ENCODE measurements at regions not wholly inside any gene's neighbourhood (a gene's known extent, or its start where the extent isn't known, plus 50 kb on each side); places are given as distances from the start of the nearest gene placed in this dataset.
"Not testable (repeated sequence)": the region's sequence is repeated elsewhere in the genome, so short reads cannot be mapped to it uniquely, and the experiment has no call there.

GRCh38 chr18:1033092-1033491, 128.4 kb downstream of the ADCYAP1 start:
- not testable (repeated sequence) for TF ChIP-seq SUZ12 (IDR thresholded peaks at IDR 0.05); LEF1 (IDR thresholded peaks at IDR 0.05; ENCODE audit: borderline replicate concordance); ELF4 (IDR thresholded peaks at IDR 0.05); L3MBTL2 (conservative IDR thresholded peaks at IDR 0.05); TARDBP (IDR thresholded peaks at IDR 0.05); SP1 (IDR thresholded peaks at IDR 0.05); FOXA1 (IDR thresholded peaks at IDR 0.05); ARNT (IDR thresholded peaks at IDR 0.05); BHLHE40 (IDR thresholded peaks at IDR 0.05; ENCODE audit: borderline replicate concordance)

Data from HEK293T (cell line).